Lung (tissue), 11 donors: ENCODE measurements at regions not wholly inside any gene's neighbourhood (a gene's known extent, or its start where the extent isn't known, plus 50 kb on each side); places are given as distances from the start of the nearest gene placed in this dataset.
"Not testable (repeated sequence)": the region's sequence is repeated elsewhere in the genome, so short reads cannot be mapped to it uniquely, and the experiment has no call there.

Experiments used
- ATAC-seq: fragments of 200-7000 bp; cut with Tn5 transposase; one replicate; pipeline ENCODE4 v1.9.1; 2020; ENCODE audit warnings: moderate number of reproducible peaks; ENCODE audit not compliant: insufficient read depth, low FRiP score
- DNase-seq, 3 donors: peaks; one replicate each; pipeline ENCODE4 v3.0.0-alpha.2; 2013 to 2017
- H3K27ac ChIP-seq, 2 donors: one replicate each; pipeline ENCODE4 v1.5.1; 2013; ENCODE audit warnings: mild to moderate bottlenecking in 2 of 2, moderate library complexity in 2 of 2, control low read depth in 1 of 2, inconsistent platforms in 1 of 2, low read depth in 1 of 2, low read length in 1 of 2
- H3K27me3 ChIP-seq, 3 donors: one replicate each; pipeline ENCODE4 v1.5.1; 2013; ENCODE audit warnings: low read length in 2 of 3; ENCODE audit not compliant: control insufficient read depth in 3 of 3, insufficient read depth in 3 of 3
- H3K36me3 ChIP-seq, 4 donors: one replicate each; pipeline ENCODE4 v1.5.1; 2013; ENCODE audit warnings: low read length in 4 of 4, mild to moderate bottlenecking in 1 of 4, moderate library complexity in 1 of 4; ENCODE audit not compliant: control insufficient read depth in 4 of 4, insufficient read depth in 4 of 4
- H3K4me1 ChIP-seq, 5 donors: one replicate each; pipeline ENCODE4 v1.5.1; 2013; ENCODE audit warnings: low read length in 5 of 5, mild to moderate bottlenecking in 2 of 5, moderate library complexity in 1 of 5; ENCODE audit not compliant: control insufficient read depth in 5 of 5, insufficient read depth in 5 of 5
- H3K4me3 ChIP-seq: one replicate; pipeline ENCODE4 v1.5.1; 2013; ENCODE audit warnings: mild to moderate bottlenecking, control low read depth, moderate library complexity
- H3K9ac ChIP-seq, 2 donors: one replicate each; pipeline ENCODE4 v1.5.1; 2013; ENCODE audit warnings: low read length in 2 of 2, control low read depth in 1 of 2; ENCODE audit not compliant: insufficient read depth in 1 of 2
- H3K9me3 ChIP-seq, 4 donors: one replicate each; pipeline ENCODE4 v1.5.1; 2013; ENCODE audit warnings: low read length in 3 of 4, mild to moderate bottlenecking in 1 of 4, moderate library complexity in 1 of 4; ENCODE audit not compliant: control insufficient read depth in 4 of 4, insufficient read depth in 3 of 4
- WGBS, 2 donors: extraction: QIAGEN DNeasy Blood & Tissue Kit; methylation state at CpG; one replicate each; pipeline ENCODE4 v1.1.7; 2013; 5-methylcytosine and 5-hydroxymethylcytosine counted together
- TF ChIP-seq, protein P1 (sequence below): IDR thresholded peaks from 2 replicates; pipeline ENCODE4 v1.5.1; 2012; ENCODE audit warnings: mild to moderate bottlenecking; ENCODE audit errors: control extremely low read depth, extremely low read depth
- donor health status: control.
- donor health status: control.
- donor health status: Bipolar disorder and iron deficiency.
- donor health status: healthy.
- donor health status: DM: yes; HTN: yes; CAD: no.

DNA sequence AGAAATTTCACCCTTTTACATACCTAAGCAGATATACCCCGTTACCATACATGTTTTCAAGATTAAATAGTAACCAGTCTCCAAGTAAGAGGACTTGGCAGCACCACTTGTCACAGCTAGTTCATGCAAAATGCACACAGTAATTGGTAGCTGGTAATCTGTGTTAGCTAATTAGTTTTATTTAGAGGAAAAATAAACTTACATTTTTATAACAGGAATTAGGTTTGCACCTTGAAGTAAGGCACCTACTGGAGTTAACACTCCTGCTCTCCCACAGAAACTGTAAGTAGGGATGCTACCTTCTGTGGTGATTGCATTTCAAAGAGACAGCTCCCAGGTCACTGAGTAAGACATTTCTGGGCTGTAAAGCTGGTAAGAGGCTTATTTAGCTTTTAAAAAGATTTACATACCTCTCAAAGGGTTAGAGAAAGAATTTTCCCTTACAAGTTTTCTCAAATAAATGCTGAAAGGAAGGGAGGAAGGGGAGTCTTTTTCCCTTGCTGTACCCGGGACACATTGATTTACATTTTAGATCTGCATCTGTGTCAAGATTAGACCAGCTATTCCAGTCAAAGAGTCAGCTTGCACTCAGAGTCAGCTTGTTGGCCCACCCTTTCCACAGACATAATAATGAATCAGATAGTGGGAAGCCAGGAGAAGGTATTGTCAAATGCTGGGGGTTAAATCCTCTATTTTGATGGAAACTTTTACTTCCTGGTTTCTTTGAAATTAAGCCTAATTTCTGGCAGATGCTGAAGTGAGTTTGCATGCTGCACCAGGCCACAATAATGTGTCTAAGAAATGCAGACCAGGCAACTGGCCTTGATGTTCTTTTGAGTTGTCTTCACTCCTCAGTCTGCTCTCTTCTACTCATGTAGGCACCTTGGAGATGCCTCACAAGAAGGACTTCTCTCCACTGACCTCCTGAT, 77.6 kb upstream of the CHD2 start:
- ATAC-seq = no peak
- Histone ChIP-seq H3K9ac (no peak overlapping the region), H3K27me3 (no peaks in the 10 kb centered on the region), H3K9me3 (no peaks in the 10 kb centered on the region), H3K27ac (no peak overlapping the region), H3K36me3 (no peaks in the 10 kb centered on the region), H3K4me3 (no peak overlapping the region), H3K4me1 (peaks cover 0 to 27% (median 7%) of the 10 kb centered on the region in 5 donors)
- TF ChIP-seq, protein P1, sequence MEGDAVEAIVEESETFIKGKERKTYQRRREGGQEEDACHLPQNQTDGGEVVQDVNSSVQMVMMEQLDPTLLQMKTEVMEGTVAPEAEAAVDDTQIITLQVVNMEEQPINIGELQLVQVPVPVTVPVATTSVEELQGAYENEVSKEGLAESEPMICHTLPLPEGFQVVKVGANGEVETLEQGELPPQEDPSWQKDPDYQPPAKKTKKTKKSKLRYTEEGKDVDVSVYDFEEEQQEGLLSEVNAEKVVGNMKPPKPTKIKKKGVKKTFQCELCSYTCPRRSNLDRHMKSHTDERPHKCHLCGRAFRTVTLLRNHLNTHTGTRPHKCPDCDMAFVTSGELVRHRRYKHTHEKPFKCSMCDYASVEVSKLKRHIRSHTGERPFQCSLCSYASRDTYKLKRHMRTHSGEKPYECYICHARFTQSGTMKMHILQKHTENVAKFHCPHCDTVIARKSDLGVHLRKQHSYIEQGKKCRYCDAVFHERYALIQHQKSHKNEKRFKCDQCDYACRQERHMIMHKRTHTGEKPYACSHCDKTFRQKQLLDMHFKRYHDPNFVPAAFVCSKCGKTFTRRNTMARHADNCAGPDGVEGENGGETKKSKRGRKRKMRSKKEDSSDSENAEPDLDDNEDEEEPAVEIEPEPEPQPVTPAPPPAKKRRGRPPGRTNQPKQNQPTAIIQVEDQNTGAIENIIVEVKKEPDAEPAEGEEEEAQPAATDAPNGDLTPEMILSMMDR = no peak
- 59 to 74% methylated on average over 2 of the region's 2 CpGs for WGBS, 2 donors
- no peak for DNase-seq

DNA sequence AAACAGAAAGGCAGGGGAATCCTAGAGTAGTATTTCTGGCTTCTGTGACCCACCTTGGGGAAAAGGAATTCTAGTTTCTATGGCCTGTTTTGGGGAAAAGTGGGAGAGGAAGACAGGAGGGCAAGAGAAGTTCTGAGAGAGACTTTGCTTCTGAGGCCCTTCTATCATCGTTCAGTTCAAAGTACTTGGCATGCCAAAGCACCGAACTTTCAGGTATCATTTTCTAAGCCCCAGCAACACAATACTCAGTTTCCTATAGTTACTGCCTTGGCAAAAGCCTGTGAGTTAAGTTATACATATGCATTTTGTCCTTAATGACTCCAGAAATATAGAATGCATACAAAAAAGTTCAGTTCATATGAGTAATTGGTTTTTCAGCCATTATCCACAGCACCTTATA, 74.1 kb upstream of the CHD2 start:
- ATAC-seq (no peak), DNase-seq (no peak)
- Histone ChIP-seq H3K27ac (no peak overlapping the region), H3K9me3 (no peaks in the 10 kb centered on the region), H3K27me3 (no peaks in the 10 kb centered on the region), H3K4me3 (no peak overlapping the region), H3K4me1 (peaks cover 2 to 11% (median 3%) of the 10 kb centered on the region in 5 donors), H3K9ac (no peak overlapping the region), H3K36me3 (no peaks in the 10 kb centered on the region)
- TF ChIP-seq, protein P1 = no peak
- WGBS, 2 donors = 71 to 87% methylated on average over 2 of the region's 2 CpGs

DNA sequence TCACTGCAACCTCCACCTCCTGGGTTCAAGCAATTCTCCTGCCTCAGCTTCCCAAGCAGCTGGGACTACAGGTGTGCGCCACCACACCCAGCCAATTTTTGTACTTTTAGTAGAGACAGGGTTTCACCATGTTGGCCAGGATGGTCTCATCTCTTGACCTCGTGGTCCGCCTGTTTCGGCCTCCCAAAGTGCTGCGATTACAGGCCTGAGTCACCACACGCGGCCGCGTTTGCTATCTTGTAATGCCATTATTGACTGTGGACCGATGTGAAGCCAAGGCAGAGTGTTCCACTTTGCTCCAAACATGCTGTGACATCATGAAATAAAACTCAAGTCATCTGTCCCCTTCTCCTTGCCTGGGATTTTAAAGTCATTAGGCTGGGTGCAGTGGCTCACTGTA, 72.1 kb upstream of the CHD2 start:
- not testable (repeated sequence) for H3K27me3 ChIP-seq, H3K36me3 ChIP-seq, H3K4me3 ChIP-seq, ATAC-seq, H3K9ac ChIP-seq, H3K9me3 ChIP-seq, DNase-seq
- Histone ChIP-seq H3K4me1 (peaks cover 2 to 23% (median 15%) of the 10 kb centered on the region in 5 donors), H3K27ac (peak overlapping the region in 1 of 2 donors; percentile 45)
- 97 to 98% methylated on average over 10 of the region's 10 CpGs for WGBS, 2 donors

DNA sequence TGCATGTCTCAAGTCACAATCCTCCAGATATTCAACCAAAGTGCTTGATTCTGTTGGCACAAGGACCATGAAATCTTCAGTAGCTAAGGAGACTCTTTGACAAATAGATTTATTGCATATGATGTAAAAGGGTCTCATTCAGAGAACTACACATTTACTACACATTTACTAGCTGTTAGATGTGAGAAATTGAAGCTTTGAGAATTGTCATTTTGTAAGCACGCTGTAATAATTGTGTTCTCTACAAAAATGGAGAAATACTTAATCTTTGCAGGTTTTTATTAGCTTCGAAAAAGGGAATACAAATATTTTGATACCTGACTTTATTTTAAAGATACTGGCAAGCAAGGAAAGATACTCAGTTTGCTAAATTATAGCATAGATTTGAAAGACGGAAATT, 70.2 kb upstream of the CHD2 start:
- DNase-seq = no peak
- Histone ChIP-seq H3K4me3 (no peak overlapping the region), H3K27me3 (no peaks in the 10 kb centered on the region), H3K27ac (peak overlapping the region; percentile 56 to 99), H3K9me3 (no peaks in the 10 kb centered on the region), H3K36me3 (no peaks in the 10 kb centered on the region), H3K4me1 (peaks cover 4 to 27% (median 15%) of the 10 kb centered on the region in 5 donors), H3K9ac (no peak overlapping the region)
- ATAC-seq = no peak
- 91 to 94% methylated on average over 3 of the region's 3 CpGs for WGBS, 2 donors
- TF ChIP-seq, protein P1 = no peak
